Testis (tissue), 2 donors: ENCODE measurements at regions not wholly inside any gene's neighbourhood (a gene's known extent, or its start where the extent isn't known, plus 50 kb on each side); places are given as distances from the start of the nearest gene placed in this dataset.

ENCODE experiments used
- DNase-seq: peaks from one replicate; pipeline ENCODE4 v3.0.0-alpha.2; 2019
- H3K27ac ChIP-seq, 2 donors: fragments of 200-600 bp; sonication (generic); one replicate each; pipeline ENCODE4 v1.5.1; 2019
- H3K27me3 ChIP-seq: fragments of 200-600 bp; sonication (generic); one replicate; pipeline ENCODE4 v1.5.1; 2019
- H3K36me3 ChIP-seq: fragments of 200-600 bp; sonication (generic); one replicate; pipeline ENCODE4 v1.5.1; 2017; ENCODE audit warnings: low read depth; ENCODE audit errors: missing control alignments
- H3K4me1 ChIP-seq: fragments of 200-600 bp; sonication (generic); one replicate; pipeline ENCODE4 v1.5.1; 2019
- H3K4me3 ChIP-seq, 2 donors: fragments of 200-600 bp; sonication (generic); one replicate each; pipeline ENCODE4 v1.5.1; 2017 to 2019
- H3K9me3 ChIP-seq: fragments of 200-600 bp; sonication (generic); one replicate; pipeline ENCODE4 v1.5.1; 2017
- CTCF ChIP-seq, 3 experiments: fragments of 450-650 bp in 2 of 3; fragments of 200-600 bp in 1 of 3; sonication (generic) in 1 of 3; IDR thresholded peaks; one replicate each; pipeline ENCODE4 v1.5.1; 2016 to 2019; ENCODE audit warnings: antibody characterized with exemption in 3 of 3, mild to moderate bottlenecking in 2 of 3, moderate library complexity in 1 of 3
- POLR2A ChIP-seq: fragments of 450-650 bp; IDR thresholded peaks from one replicate; pipeline ENCODE4 v1.6.1; 2017; ENCODE audit warnings: antibody characterized with exemption, mild to moderate bottlenecking, moderate library complexity
- WGBS, 2 donors: methylation state at CpG; one replicate each; pipeline ENCODE4 v1.1.5; 2018; 5-methylcytosine and 5-hydroxymethylcytosine counted together
- intact Hi-C: fragments of 100-400 bp; cut with DNase I; formaldehyde crosslinking; loops from one replicate; pipeline ENCODE4 v1.15.1; 2023; ENCODE audit warnings: low total_unique reads

- 87 to 98% methylated on average over 3 to 4 of the region's 4 CpGs for WGBS, 2 donors
- Histone ChIP-seq H3K4me3 (no peak overlapping the region), H3K27ac (no peak overlapping the region), H3K9me3 (no peaks in the 10 kb centered on the region), H3K36me3 (no peaks in the 10 kb centered on the region), H3K27me3 (no peaks in the 10 kb centered on the region), H3K4me1 (no peaks in the 10 kb centered on the region)
- DNase-seq, result no peak
- TF ChIP-seq CTCF (IDR thresholded peaks at IDR 0.05) (no peak), POLR2A (no peak)
- intact Hi-C loops, result no loop called here
These were observed 142.1 kb downstream of the FBXO15 start for GRCh38 chr18:74005320-74006109.

- H3K36me3 ChIP-seq, result no peaks in the 10 kb centered on the region
- no peaks in the 10 kb centered on the region for H3K27me3 ChIP-seq
- H3K4me1 ChIP-seq, result no peaks in the 10 kb centered on the region
- no peak overlapping the region for H3K27ac ChIP-seq
- no peak for DNase-seq
- TF ChIP-seq CTCF (IDR thresholded peaks at IDR 0.05) (no peak), POLR2A (no peak)
- 83 to 87% methylated on average over 5 of the region's 5 CpGs for WGBS, 2 donors
- H3K9me3 ChIP-seq, result no peaks in the 10 kb centered on the region
- no peak overlapping the region for H3K4me3 ChIP-seq
- intact Hi-C loops, result no loop called here
These were observed 155.2 kb downstream of the FBXO15 start for GRCh38 chr18:73992242-73993022.

- Histone ChIP-seq H3K4me1 (no peaks in the 10 kb centered on the region), H3K36me3 (no peaks in the 10 kb centered on the region), H3K27me3 (no peaks in the 10 kb centered on the region), H3K9me3 (no peaks in the 10 kb centered on the region), H3K4me3 (no peak overlapping the region), H3K27ac (no peak overlapping the region)
- no peak for TF ChIP-seq CTCF (IDR thresholded peaks at IDR 0.05)
- no peak for TF ChIP-seq POLR2A
- DNase-seq, result no peak
- WGBS, 2 donors, result 70 to 81% methylated on average over 2 of the region's 2 CpGs
- intact Hi-C loops, result no loop called here
These were observed 156.1 kb downstream of the FBXO15 start for GRCh38 chr18:73991570-73991969.

- DNase-seq, result no peak
- Histone ChIP-seq H3K4me3 (no peak overlapping the region), H3K27ac (no peak overlapping the region), H3K4me1 (no peaks in the 10 kb centered on the region), H3K27me3 (no peaks in the 10 kb centered on the region), H3K9me3 (no peaks in the 10 kb centered on the region), H3K36me3 (no peaks in the 10 kb centered on the region)
- intact Hi-C loops, result no loop called here
- no peak for TF ChIP-seq CTCF (IDR thresholded peaks at IDR 0.05)
- no peak for TF ChIP-seq POLR2A
- WGBS, 2 donors, result 87 to 92% methylated on average over 6 of the region's 6 CpGs
These were observed 157.4 kb downstream of the FBXO15 start for GRCh38 chr18:73990258-73990657.
